GM03348 (cell line): ENCODE measurements at regions not wholly inside any gene's neighbourhood (a gene's known extent, or its start where the extent isn't known, plus 50 kb on each side); places are given as distances from the start of the nearest gene placed in this dataset.
"Not testable (repeated sequence)": the region's sequence is repeated elsewhere in the genome, so short reads cannot be mapped to it uniquely, and the experiment has no call there.

Source experiments
- DNase-seq: peaks from one replicate; pipeline ENCODE4 v3.0.0; 2012; ENCODE audit warnings: low spot score

DNA sequence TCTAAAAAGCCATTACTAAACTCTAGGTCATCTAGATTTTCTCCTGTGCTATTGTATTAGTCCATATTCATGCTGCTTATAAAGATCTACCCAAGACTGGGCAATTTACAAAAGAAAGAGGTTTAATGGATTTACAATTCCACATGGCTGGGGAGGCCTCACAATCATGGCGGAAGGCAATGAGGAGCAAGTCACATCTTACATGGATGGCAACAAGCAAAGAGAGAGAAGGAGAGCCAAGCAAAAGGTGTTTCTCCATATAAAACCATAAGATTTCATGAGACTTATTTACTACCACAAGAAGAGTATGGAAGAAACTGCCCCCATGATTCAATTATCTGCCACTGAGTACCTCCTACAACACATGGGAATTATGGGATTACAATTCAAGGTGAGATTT, 69.6 kb upstream of the CCDC6 start:
- DNase-seq = not testable (repeated sequence)

DNA sequence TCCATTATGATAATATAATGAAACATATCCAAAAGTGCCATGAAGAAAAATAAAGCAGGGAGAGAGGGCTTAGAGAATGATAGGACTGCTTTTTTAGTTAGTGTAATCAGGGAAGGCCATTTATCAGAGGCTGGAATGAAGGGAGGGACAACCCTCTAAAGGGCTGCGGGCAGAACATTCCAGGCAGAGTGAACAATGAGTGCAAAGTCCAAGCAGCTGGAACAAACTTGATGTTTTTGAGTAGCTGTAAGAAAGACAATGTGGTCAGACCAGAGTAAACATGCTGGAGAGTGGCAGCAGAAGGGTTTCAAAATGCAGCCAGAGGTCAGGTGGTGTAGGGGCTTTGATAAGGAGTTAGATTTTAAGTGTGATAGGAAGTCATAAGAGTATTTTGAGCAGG, 65.6 kb upstream of the CCDC6 start:
- peak; percentile 22 for DNase-seq

DNA sequence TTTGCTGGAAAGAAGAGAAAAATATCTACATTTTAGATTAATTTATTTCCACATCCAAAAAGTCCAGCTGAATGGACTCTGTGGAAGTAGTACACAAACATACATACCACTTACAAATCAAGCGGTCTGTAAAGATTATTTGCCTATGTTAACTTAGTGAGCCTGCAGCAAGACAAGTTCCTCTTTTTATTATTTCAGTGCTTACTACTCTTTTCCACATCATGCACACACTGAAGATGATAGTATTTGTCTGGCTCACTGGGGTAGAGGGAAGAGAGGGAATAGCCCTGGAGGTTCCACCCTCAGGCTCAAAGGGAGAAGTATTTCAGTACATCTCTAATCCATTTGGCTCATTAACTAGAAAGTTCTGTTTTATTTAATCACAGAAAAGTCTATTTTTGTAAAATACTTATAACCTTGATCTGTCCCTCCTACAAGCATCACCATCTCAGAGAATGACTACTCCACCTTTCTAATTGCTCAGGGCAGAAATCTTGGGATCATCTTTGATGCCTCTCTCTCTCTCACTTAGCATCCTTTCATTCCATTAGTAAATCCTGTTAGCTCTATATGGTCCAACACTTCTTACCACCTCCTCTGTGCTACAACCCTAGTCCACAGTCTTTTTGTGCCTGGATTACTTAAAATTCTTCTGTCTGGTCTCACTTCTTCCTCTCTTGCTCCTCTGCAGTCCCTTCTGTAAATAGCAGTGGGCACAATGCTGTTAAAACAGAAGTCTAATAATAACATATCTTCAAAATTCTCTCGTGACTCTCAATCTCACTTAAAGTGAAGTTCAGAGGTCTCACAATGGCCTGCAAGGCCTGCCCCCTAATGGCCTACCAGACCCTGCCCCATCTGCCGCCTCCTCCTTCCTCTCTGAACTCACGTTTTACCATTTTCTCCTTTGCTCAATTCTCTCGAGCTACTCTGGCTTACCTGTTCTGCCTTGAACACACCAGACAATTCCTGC, 64.3 kb upstream of the CCDC6 start:
- no peak for DNase-seq

DNA sequence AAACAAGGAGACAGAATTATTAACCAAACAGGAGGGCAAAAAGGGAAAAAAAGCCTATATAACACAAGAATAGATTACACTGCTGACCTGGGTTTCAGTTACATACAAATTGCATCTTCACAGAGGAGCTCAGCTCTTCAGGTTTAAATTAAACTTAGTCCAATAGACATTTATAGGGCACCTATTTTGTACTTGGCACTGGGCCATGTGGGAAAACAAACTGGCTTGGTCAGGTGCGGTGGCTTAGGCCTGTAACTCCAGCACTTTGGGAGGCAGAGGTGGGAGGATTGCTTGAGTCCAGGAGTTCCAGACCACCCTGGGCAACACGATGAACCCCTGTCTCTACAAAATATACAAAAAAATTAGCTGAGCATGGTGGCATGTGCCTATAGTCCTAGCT, 62.3 kb upstream of the CCDC6 start:
- no peak for DNase-seq

DNA sequence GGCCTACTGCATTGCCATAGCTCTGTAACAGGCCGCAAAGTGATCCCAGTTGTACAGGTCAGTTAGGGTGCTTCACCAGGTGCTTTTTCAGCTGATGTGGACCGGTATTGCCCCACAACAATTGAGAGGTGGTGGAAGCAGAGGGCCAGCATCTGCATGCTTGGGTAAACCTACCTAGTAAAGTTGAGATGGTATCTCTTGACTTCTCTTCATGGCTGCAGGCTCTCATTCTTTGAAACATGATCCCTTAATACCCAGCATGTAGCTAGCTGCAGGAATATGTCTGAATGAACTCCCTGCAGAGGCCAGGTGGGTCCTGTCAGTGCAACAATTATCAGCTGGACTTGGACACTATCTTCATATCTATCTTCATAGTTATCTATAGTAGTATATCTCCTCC, 60.7 kb upstream of the CCDC6 start:
- no peak for DNase-seq

DNA sequence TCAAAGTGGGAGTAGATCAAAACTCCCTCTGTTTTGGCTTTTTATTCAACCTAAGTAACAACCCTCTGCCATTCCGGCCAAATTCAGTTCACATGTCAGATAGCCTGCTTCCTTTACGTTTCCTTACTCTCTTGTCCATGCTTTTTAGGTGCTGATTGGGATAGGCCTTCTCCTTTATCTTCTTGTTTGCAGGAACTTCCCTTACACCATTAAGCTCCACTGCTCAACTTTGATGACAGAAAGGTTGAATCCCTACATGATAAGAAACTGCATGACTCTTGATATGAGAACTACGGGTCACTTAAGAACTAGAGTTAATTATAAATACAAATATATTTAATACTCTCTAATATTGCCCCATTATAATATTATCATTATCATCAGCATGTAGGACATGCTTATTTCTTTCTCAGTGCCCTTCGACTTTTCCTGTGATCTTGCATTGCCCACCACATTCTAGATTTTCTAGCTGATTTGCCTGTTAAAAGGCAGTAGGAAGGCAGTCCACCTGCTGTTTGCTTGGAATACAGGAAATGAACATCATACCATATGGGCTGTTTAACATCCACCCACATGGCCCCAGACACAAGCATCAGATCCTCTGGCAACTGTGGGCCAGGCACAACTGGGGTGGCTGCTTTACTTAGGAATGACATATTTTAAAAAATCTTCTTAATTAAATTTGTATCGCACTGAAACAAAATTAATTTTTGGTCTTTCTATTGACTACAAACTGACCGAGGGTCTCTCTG, 59.7 kb upstream of the CCDC6 start:
- no peak for DNase-seq

DNA sequence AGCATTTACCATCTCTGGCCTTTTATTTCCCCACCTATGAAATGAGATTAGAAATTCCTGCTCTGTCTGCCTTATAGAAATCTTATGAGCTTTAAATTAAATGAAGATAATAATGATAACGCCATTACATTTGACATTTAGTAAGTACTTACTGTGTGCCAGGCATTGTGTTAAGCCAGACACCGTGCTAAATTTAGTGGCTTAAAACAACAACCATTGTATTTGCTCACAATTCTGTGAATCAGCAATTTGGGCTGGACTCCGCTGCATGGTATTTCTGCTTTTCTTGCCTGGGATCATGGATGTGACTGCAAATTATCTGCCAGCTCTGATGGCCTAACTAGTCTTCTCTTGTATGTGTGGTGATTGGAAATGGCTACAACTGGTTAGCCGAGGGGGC, 56.4 kb upstream of the CCDC6 start:
- DNase-seq = no peak

DNA sequence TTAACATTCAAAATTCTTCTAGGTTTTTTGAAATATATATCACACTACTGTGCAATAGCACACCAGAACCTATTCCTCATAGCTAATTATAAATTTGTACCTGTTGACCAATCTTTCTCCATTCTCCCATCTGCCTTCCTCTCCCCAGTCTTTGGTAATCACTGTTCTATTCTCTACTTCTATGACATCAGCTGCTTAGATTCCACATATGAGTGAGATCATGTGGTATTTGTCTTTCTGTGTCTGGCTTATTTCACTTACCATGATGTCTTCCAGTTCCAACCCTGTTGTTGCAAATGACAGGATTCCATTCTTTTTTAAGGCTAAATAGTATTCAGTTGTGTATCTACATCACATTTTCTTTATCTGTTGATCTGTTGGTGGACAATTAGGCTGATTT, 54.4 kb upstream of the CCDC6 start:
- no peak for DNase-seq

DNA sequence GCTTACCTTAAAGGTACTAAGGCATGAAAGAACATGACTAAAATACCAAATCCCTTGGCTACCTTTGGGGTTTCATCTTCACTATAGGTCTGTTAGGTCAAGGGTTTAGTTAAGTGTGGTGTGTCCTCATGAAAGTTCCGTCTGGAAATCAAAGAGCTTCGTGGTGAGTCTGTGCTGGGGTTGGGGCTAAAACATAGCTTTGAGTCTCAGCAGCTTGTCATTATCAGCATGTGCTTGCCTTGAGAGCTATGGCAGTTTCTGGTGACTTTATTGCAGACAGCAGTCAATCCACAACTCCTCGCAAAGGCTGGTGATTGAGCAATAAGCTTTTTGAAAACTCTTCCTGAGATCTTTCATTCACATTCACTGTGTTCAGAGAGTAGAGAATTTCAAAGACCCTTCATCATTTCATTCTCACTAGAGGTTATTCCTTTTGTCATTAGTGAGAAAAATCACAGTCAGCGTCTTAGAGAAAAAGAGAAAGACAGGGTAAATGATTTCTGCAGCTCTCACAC, 53.2 kb upstream of the CCDC6 start:
- no peak for DNase-seq

DNA sequence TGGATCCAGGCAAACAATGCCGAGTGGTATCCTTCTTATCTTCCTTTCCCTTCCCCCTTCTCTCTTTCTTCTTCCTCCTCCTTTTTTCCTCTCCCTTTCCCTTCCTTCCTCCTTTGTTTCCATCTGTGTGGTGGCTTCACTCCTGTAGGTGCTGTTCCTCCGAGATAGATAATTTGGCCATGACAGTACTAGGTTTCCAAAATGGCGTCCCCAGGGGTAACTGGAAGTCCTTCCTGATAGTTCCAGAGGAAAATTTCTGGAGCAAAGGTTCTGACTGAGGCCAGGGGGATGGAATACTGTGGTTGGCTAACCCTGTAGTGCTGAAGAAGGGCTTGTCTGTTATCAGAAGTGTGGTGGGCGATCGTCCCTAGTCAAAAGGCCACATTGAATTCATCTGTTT, 52.5 kb upstream of the CCDC6 start:
- no peak for DNase-seq

DNA sequence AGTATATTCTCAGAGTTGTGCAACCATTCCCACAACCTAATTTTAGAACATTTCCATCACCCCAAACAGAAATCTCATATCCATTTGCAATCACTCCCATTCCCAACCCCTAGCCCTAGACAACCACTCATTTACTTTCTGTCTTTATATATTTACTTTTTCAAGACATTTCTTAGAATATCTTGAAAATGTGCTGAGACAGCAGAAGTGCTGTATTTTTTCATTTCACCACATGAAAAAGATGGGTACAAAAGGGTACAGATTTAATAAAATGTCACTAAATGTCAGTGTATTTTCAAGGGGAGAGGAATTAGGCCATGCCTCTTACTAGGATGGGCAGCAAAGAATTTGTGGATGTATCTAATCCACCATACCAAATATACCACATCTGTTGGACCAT, 51.6 kb upstream of the CCDC6 start:
- no peak for DNase-seq
